Neuronal stem cell (in vitro differentiated cells): ENCODE measurements at regions not wholly inside any gene's neighbourhood (a gene's known extent, or its start where the extent isn't known, plus 50 kb on each side); places are given as distances from the start of the nearest gene placed in this dataset.

ENCODE experiments used
- DNase-seq: peaks from one replicate; pipeline ENCODE4 v3.0.0-alpha.2; 2013; ENCODE audit warnings: low spot score
- H2AFZ ChIP-seq: one replicate; pipeline ENCODE4 v1.6.1; 2013; ENCODE audit warnings: mild to moderate bottlenecking, low read length, inconsistent platforms
- H2AK5ac ChIP-seq: 2 replicates; pipeline ENCODE4 v1.6.1; 2013; ENCODE audit warnings: low read depth, mild to moderate bottlenecking, inconsistent platforms, low read length, moderate library complexity, mixed read lengths
- H2BK120ac ChIP-seq: 2 replicates; pipeline ENCODE4 v1.6.1; 2013; ENCODE audit warnings: low read depth, mild to moderate bottlenecking, inconsistent platforms, low read length, moderate library complexity, mixed read lengths
- H2BK12ac ChIP-seq: one replicate; pipeline ENCODE4 v1.6.1; 2013; ENCODE audit warnings: low read length, inconsistent platforms
- H2BK15ac ChIP-seq: 2 replicates; pipeline ENCODE4 v1.6.1; 2013; ENCODE audit warnings: mild to moderate bottlenecking, low read length, inconsistent platforms, mixed read lengths
- H2BK5ac ChIP-seq: one replicate; pipeline ENCODE4 v1.6.1; 2013; ENCODE audit warnings: inconsistent platforms, mild to moderate bottlenecking, low read length, moderate library complexity
- H3K14ac ChIP-seq: one replicate; pipeline ENCODE4 v1.6.1; 2013; ENCODE audit warnings: low read length, inconsistent platforms
- H3K18ac ChIP-seq: 2 replicates; pipeline ENCODE4 v1.6.1; 2013; ENCODE audit warnings: low read length, inconsistent platforms
- H3K23ac ChIP-seq: 2 replicates; pipeline ENCODE4 v1.6.1; 2013; ENCODE audit warnings: low read depth, mild to moderate bottlenecking, mixed read lengths, low read length, inconsistent platforms; ENCODE audit not compliant: poor library complexity
- H3K27ac ChIP-seq: replicated peaks from 3 replicates; pipeline ENCODE4 v1.5.1; 2013; ENCODE audit warnings: low read length, inconsistent platforms
- H3K27me3 ChIP-seq, 3 experiments: 2 replicates each; pipeline ENCODE4 v1.6.1; 2013; ENCODE audit warnings: low read length in 3 of 3, mild to moderate bottlenecking in 2 of 3, inconsistent platforms in 1 of 3, low read depth in 1 of 3, mixed read lengths in 1 of 3, moderate library complexity in 1 of 3; ENCODE audit not compliant: control insufficient read depth in 3 of 3, insufficient read depth in 3 of 3
- H3K36me3 ChIP-seq, 2 donors: replicated peaks in 1 of 2; 2 replicates each; pipeline ENCODE4 v1.6.1; 2013; ENCODE audit warnings: low read length in 2 of 2; ENCODE audit not compliant: control insufficient read depth in 2 of 2, insufficient read depth in 2 of 2
- H3K4ac ChIP-seq: 2 replicates; pipeline ENCODE4 v1.6.1; 2013; ENCODE audit warnings: inconsistent platforms, mild to moderate bottlenecking, low read length, moderate library complexity
- H3K4me1 ChIP-seq, 2 donors: 1 replicate in 1 of 2; 2 replicates in 1 of 2; pipeline ENCODE4 v1.6.1; 2013; ENCODE audit warnings: low read length in 2 of 2, low read depth in 1 of 2; ENCODE audit not compliant: control insufficient read depth in 2 of 2, insufficient read depth in 1 of 2
- H3K4me2 ChIP-seq: one replicate; pipeline ENCODE4 v1.6.1; 2013; ENCODE audit warnings: mild to moderate bottlenecking, low read length, inconsistent platforms; ENCODE audit not compliant: insufficient read depth, poor library complexity, severe bottlenecking
- H3K4me3 ChIP-seq, 2 donors: 2 replicates each; pipeline ENCODE4 v1.5.1; 2013; ENCODE audit warnings: low read length in 2 of 2, mild to moderate bottlenecking in 2 of 2, inconsistent platforms in 1 of 2, moderate library complexity in 1 of 2
- H3K79me1 ChIP-seq: one replicate; pipeline ENCODE4 v1.6.1; 2013; ENCODE audit warnings: low read depth, mild to moderate bottlenecking, inconsistent platforms, low read length, moderate library complexity
- H3K9ac ChIP-seq: one replicate; pipeline ENCODE4 v1.6.1; 2013; ENCODE audit warnings: mild to moderate bottlenecking, low read depth, low read length, inconsistent platforms; ENCODE audit not compliant: poor library complexity
- H3K9me3 ChIP-seq, 2 donors: replicated peaks in 1 of 2; 2 replicates each; pipeline versions ENCODE3 to v1.6.1; 2013; ENCODE audit warnings: low read length in 2 of 2, mild to moderate bottlenecking in 2 of 2, inconsistent platforms in 1 of 2, low read depth in 1 of 2, mixed read lengths in 1 of 2, moderate library complexity in 1 of 2; ENCODE audit not compliant: control insufficient read depth in 2 of 2, insufficient read depth in 1 of 2
- H4K8ac ChIP-seq: one replicate; pipeline ENCODE4 v1.6.1; 2013; ENCODE audit warnings: low read depth, mild to moderate bottlenecking, inconsistent platforms, low read length, moderate library complexity
- H4K91ac ChIP-seq: one replicate; pipeline ENCODE4 v1.6.1; 2013; ENCODE audit warnings: low read length, low read depth, mild to moderate bottlenecking, inconsistent platforms; ENCODE audit not compliant: poor library complexity
- WGBS, 2 donors: extraction: QIAGEN DNeasy Blood & Tissue Kit; methylation state at CpG; one replicate each; pipeline ENCODE4 v1.1.7; 2013; ENCODE audit warnings: missing lambda C conversion rate in 2 of 2, mixed read lengths in 1 of 2; ENCODE audit not compliant: insufficient read length in 2 of 2, insufficient replicate concordance in 1 of 2; ENCODE audit errors: extremely low coverage in 2 of 2; 5-methylcytosine and 5-hydroxymethylcytosine counted together

DNA sequence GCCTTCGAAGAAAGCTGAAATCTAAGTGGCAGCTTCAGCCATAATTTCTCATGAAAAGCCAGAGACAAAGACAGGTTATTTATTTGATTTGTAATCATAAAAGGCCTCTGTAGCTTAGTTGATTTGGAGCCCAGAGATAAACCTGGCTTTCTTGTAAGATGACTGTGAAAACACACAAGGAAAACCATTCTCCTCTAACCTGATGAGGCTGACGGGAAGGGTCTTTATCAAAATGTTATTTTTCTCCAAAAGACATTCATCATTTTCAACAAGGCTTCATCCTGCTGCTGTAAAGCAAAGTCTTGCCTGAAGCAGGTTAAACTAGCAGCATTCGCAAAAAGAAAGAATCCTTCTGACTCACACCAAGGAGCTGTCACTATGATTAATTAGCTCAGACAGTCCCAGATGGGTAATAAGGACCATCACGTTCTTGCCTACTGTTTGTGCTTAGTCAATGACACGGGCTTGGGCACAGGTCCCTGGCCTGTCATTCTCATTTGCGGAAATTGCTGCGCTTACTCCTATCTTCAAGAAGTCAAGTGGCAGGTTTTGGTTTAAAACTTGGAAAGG lies 286.6 kb downstream of the C12orf75 start:
- Histone ChIP-seq H2AK5ac (no peak overlapping the region), H3K4me2 (no peak overlapping the region), H3K18ac (no peak overlapping the region), H3K36me3 (no peaks in the 10 kb centered on the region), H3K4me1 (peaks cover 1 to 3% of the 10 kb centered on the region in 2 donors), H3K4me3 (no peak overlapping the region), H3K79me1 (no peaks in the 10 kb centered on the region), H3K23ac (no peak overlapping the region), H2BK120ac (no peak overlapping the region), H3K4ac (no peak overlapping the region), H3K27me3 (no peaks in the 10 kb centered on the region), H2BK12ac (no peak overlapping the region), H4K91ac (no peak overlapping the region), H3K27ac (no peak overlapping the region), H3K14ac (no peak overlapping the region), H2AFZ (peak overlapping the region; percentile 53), H4K8ac (no peak overlapping the region), H3K9me3 (peaks cover 0 to 4% of the 10 kb centered on the region in 2 donors), H2BK15ac (no peak overlapping the region), H3K9ac (no peak overlapping the region), H2BK5ac (no peak overlapping the region)
- DNase-seq, result no peak
- no CpG with 5 or more reads among the region's 7 CpGs for WGBS, 2 donors

DNA sequence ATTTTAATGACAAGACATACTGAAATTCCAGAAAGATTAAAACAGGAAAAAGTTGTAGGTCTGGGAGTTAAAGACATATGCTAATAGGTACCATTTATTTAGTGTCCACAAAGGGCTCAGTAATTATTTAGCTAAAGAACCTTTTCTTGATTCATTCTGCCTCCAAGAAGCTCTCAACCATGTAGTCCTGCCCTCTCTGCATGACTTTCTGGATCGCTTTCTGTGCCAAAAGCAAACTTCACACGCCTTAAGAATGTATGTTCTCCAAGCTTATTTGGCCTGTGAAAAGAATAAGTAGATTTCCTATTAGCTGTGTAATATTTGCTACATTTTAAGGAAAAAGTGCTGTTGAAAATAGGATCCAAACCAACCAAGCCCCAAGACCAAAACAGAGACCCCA lies 291.7 kb downstream of the C12orf75 start:
- Histone ChIP-seq H3K79me1 (no peaks in the 10 kb centered on the region), H3K23ac (no peak overlapping the region), H3K9me3 (peaks cover 0 to 4% of the 10 kb centered on the region in 2 donors), H3K9ac (no peak overlapping the region), H4K91ac (no peak overlapping the region), H3K4me2 (no peak overlapping the region), H3K4me3 (no peak overlapping the region), H2BK120ac (no peak overlapping the region), H3K36me3 (no peaks in the 10 kb centered on the region), H2BK12ac (no peak overlapping the region), H3K27ac (peak overlapping the region; percentile 80), H2BK5ac (no peak overlapping the region), H3K4me1 (peaks cover 12 to 15% of the 10 kb centered on the region in 2 donors), H3K27me3 (no peaks in the 10 kb centered on the region), H4K8ac (no peak overlapping the region), H3K4ac (no peak overlapping the region), H2BK15ac (no peak overlapping the region), H2AFZ (peak overlapping the region; percentile 56), H2AK5ac (no peak overlapping the region), H3K14ac (no peak overlapping the region), H3K18ac (no peak overlapping the region)
- no peak for DNase-seq
- WGBS, 2 donors, result no CpG with 5 or more reads among the region's 2 CpGs

GRCh38 chr12:105622846-105623736 lies 292.6 kb downstream of the C12orf75 start:
- no peak overlapping the region for H2BK120ac ChIP-seq
- H3K27me3 ChIP-seq, result no peaks in the 10 kb centered on the region
- H3K4me3 ChIP-seq, result no peak overlapping the region
- peak; percentile 36 for DNase-seq
- peaks cover 12 to 15% of the 10 kb centered on the region in 2 donors for H3K4me1 ChIP-seq
- H2BK12ac ChIP-seq, result no peak overlapping the region
- no peak overlapping the region for H3K4me2 ChIP-seq
- H3K27ac ChIP-seq, result peak overlapping the region; percentile 80
- no peak overlapping the region for H2BK5ac ChIP-seq
- no peak overlapping the region for H4K8ac ChIP-seq
- no peak overlapping the region for H3K4ac ChIP-seq
- H3K9me3 ChIP-seq, result peaks cover 0 to 4% of the 10 kb centered on the region in 2 donors
- H2BK15ac ChIP-seq, result no peak overlapping the region
- H2AK5ac ChIP-seq, result no peak overlapping the region
- H3K36me3 ChIP-seq, result no peaks in the 10 kb centered on the region
- H3K79me1 ChIP-seq, result no peaks in the 10 kb centered on the region
- no peak overlapping the region for H3K14ac ChIP-seq
- H3K23ac ChIP-seq, result no peak overlapping the region
- H2AFZ ChIP-seq, result peak overlapping the region; percentile 56
- H4K91ac ChIP-seq, result no peak overlapping the region
- H3K9ac ChIP-seq, result no peak overlapping the region
- no CpG with 5 or more reads among the region's 9 CpGs for WGBS, 2 donors
- peak overlapping the region; percentile 5 for H3K18ac ChIP-seq

GRCh38 chr12:105626653-105627052 lies 296.2 kb downstream of the C12orf75 start:
- Histone ChIP-seq H4K8ac (no peak overlapping the region), H3K9me3 (no peaks in the 10 kb centered on the region), H2AK5ac (no peak overlapping the region), H3K27me3 (no peaks in the 10 kb centered on the region), H3K36me3 (no peaks in the 10 kb centered on the region), H2BK15ac (no peak overlapping the region), H2BK12ac (no peak overlapping the region), H4K91ac (no peak overlapping the region), H3K79me1 (no peaks in the 10 kb centered on the region), H2BK5ac (no peak overlapping the region), H3K18ac (no peak overlapping the region), H3K4me3 (no peak overlapping the region), H2AFZ (no peak overlapping the region), H3K4ac (no peak overlapping the region), H3K23ac (no peak overlapping the region), H3K14ac (no peak overlapping the region), H3K4me2 (no peak overlapping the region), H3K27ac (no peak overlapping the region), H3K4me1 (peaks cover 12 to 15% of the 10 kb centered on the region in 2 donors), H2BK120ac (no peak overlapping the region), H3K9ac (no peak overlapping the region)
- no CpG with 5 or more reads among the region's 3 CpGs for WGBS, 2 donors
- no peak for DNase-seq
